SK-N-SH (cell line): ENCODE measurements at regions not wholly inside any gene's neighbourhood (a gene's known extent, or its start where the extent isn't known, plus 50 kb on each side); places are given as distances from the start of the nearest gene placed in this dataset.

Experiments used
- CHD2 ChIP-seq: fragments of 150-350 bp; IDR thresholded peaks from 2 replicates; pipeline ENCODE4 v1.6.1; 2018; ENCODE audit warnings: low read length; ENCODE audit not compliant: partially characterized antibody
- EP300 ChIP-seq, 2 experiments: IDR thresholded peaks; 2 replicates each; pipeline versions ENCODE4 v1.4.0 to v1.6.1; 2012; ENCODE audit warnings: borderline replicate concordance in 1 of 2, low read depth in 1 of 2, low read length in 1 of 2
- FOXJ3 ChIP-seq: sonication (generic); formaldehyde crosslinking; IDR thresholded peaks from 2 replicates; pipeline ENCODE4 v1.5.1; 2020; ENCODE audit warnings: mild to moderate bottlenecking, missing genetic modification reagents
- MXI1 ChIP-seq: IDR thresholded peaks from 2 replicates; pipeline ENCODE4 v1.6.1; 2012; ENCODE audit warnings: mild to moderate bottlenecking, low read depth, low read length, improper control_type of control experiment
- SIN3A ChIP-seq: IDR thresholded peaks from 2 replicates; pipeline ENCODE4 v1.6.1; 2012; ENCODE audit warnings: low read depth, mild to moderate bottlenecking, low read length, moderate library complexity, borderline replicate concordance
- YY1 ChIP-seq: IDR thresholded peaks from 2 replicates; pipeline ENCODE4 v1.4.0; 2012; ENCODE audit warnings: low read depth, mild to moderate bottlenecking
- TF ChIP-seq, protein P1 (sequence below): fragments of 200-600 bp; sonication (generic); IDR thresholded peaks from 2 replicates; pipeline ENCODE4 v1.6.1; 2017; ENCODE audit warnings: antibody characterized with exemption, mild to moderate bottlenecking, moderate library complexity
- TF ChIP-seq, protein P2 (sequence below): IDR thresholded peaks from 2 replicates; pipeline ENCODE4 v1.4.0; 2012; ENCODE audit warnings: low read depth, borderline replicate concordance
- TF ChIP-seq, protein P3 (sequence below): fragments of 150-350 bp; IDR thresholded peaks from 2 replicates; pipeline ENCODE4 v1.6.1; 2017; ENCODE audit warnings: antibody characterized with exemption, low read length, low read depth, borderline replicate concordance

DNA sequence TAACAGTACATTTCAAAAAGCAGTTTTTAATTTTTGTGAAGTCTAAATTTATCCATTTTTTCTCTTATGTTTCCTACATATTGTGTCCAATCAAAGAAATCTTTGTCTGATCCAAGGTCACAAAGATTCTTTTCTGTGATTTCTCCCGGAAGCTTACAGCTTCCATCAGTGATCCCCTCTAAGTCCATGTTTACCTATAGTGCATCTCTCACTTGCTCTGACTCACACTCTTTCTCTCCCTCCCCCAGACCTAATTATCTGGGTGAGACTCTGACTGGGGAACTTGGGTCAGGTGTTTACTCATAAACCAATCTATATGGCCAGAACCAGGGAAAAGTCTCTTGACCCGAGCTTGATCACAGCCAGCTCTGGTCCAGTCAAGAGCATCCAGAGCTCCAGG is 224.4 kb downstream of the SPTSSA start:
- TF ChIP-seq, protein P1, sequence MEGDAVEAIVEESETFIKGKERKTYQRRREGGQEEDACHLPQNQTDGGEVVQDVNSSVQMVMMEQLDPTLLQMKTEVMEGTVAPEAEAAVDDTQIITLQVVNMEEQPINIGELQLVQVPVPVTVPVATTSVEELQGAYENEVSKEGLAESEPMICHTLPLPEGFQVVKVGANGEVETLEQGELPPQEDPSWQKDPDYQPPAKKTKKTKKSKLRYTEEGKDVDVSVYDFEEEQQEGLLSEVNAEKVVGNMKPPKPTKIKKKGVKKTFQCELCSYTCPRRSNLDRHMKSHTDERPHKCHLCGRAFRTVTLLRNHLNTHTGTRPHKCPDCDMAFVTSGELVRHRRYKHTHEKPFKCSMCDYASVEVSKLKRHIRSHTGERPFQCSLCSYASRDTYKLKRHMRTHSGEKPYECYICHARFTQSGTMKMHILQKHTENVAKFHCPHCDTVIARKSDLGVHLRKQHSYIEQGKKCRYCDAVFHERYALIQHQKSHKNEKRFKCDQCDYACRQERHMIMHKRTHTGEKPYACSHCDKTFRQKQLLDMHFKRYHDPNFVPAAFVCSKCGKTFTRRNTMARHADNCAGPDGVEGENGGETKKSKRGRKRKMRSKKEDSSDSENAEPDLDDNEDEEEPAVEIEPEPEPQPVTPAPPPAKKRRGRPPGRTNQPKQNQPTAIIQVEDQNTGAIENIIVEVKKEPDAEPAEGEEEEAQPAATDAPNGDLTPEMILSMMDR: no peak
- TF ChIP-seq MXI1: no peak
- TF ChIP-seq SIN3A: no peak
- TF ChIP-seq, protein P2, sequence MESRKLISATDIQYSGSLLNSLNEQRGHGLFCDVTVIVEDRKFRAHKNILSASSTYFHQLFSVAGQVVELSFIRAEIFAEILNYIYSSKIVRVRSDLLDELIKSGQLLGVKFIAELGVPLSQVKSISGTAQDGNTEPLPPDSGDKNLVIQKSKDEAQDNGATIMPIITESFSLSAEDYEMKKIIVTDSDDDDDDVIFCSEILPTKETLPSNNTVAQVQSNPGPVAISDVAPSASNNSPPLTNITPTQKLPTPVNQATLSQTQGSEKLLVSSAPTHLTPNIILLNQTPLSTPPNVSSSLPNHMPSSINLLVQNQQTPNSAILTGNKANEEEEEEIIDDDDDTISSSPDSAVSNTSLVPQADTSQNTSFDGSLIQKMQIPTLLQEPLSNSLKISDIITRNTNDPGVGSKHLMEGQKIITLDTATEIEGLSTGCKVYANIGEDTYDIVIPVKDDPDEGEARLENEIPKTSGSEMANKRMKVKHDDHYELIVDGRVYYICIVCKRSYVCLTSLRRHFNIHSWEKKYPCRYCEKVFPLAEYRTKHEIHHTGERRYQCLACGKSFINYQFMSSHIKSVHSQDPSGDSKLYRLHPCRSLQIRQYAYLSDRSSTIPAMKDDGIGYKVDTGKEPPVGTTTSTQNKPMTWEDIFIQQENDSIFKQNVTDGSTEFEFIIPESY: no peak
- no peak for TF ChIP-seq EP300 (IDR thresholded peaks at IDR 0.05; ENCODE audit: borderline replicate concordance in 1 of 2, low read depth in 1 of 2, low read length in 1 of 2)
- no peak for TF ChIP-seq CHD2
- TF ChIP-seq FOXJ3 (CRISPR knock-in tag): no peak
- TF ChIP-seq, protein P3, sequence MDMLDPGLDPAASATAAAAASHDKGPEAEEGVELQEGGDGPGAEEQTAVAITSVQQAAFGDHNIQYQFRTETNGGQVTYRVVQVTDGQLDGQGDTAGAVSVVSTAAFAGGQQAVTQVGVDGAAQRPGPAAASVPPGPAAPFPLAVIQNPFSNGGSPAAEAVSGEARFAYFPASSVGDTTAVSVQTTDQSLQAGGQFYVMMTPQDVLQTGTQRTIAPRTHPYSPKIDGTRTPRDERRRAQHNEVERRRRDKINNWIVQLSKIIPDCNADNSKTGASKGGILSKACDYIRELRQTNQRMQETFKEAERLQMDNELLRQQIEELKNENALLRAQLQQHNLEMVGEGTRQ: no peak
- TF ChIP-seq YY1: no peak
